GM19328 (cell line): ENCODE measurements at regions not wholly inside any gene's neighbourhood (a gene's known extent, or its start where the extent isn't known, plus 50 kb on each side); places are given as distances from the start of the nearest gene placed in this dataset.

Experiments
- ATAC-seq: cut with Tn5 transposase; IDR thresholded peaks from one replicate; pipeline ENCODE4 v1.9.1; 2021; ENCODE audit warnings: mild to moderate bottlenecking, moderate library complexity; ENCODE audit not compliant: unreplicated experiment

DNA sequence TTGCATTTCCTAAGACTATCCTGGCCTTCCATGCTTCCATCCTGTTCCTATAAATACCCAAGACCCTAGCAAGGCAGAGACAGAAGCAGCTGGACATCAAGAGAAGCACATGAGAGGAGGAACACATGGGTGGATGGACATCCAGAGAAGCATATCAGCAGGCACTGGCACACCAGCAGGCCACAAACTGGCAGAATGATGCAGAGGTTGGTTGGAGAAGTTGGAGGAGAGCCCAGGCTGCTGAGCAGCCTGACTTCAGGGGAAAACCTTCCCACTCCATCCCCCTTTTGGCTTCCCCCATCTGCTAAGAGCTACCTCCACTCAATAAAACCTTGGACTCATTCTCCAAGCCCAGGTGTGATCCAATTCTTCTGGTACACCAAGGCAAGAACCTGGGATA is 332.5 kb downstream of the FRK start:
- ATAC-seq = no peak

GRCh38 chr6:115721564-115721963 is 339.1 kb downstream of the FRK start:
- ATAC-seq = no peak

DNA sequence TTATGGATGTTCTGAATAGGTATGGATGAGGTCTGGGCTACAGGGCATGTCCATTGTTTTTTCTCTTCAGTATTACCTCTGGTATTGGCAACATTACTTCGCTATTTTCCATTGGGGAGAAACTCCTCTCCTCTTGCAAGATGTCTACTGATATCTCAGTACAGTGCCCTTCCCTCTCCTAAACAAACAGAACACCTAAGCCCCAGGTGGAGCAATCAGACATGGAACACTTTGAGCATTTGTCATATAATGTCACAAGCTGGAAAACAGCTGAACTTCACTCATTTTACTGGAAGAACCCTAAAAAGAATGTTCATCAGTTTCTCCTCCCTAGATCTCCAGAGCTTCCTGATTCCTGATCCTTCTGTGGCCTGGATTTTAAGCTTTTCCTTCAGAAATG is 339.8 kb downstream of the FRK start:
- no peak for ATAC-seq

DNA sequence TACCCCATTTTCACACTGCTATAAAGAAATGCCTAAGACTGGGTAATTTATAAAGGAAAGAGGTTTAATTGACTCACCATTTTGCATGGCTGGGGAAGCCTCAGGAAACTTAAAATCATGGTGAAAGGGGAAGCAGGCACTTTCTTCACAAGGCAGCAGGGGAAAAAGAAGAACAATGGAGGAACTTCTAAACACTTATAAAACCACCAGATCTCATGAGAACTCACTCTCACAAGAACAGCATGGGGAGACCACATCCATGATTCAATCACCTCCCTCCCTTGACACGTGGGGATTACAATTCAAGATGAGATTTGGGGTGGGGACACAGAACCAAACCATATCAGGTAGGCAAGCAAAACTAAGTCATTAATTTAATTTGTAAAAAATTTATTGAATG is 343.2 kb downstream of the FRK start:
- no peak for ATAC-seq

DNA sequence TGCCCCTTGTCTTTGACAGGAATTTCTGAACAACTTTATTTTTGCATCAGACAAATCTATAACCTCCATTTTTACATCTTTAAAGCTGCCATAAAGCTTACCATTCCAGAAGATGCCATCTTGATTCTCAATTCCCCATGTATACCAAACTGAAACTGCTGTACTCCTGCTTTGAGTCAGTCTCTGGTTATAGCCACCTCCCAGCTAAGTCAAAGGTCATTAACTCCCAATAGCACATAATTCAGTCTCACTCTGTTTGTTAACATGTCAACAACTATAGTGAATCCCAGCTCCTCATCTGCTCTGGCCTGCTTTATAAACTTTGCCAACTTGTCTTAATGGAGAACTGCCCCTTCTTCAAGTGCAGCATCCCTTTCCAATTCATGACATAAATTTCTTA is 343.6 kb downstream of the FRK start:
- peak; percentile 71 for ATAC-seq

DNA sequence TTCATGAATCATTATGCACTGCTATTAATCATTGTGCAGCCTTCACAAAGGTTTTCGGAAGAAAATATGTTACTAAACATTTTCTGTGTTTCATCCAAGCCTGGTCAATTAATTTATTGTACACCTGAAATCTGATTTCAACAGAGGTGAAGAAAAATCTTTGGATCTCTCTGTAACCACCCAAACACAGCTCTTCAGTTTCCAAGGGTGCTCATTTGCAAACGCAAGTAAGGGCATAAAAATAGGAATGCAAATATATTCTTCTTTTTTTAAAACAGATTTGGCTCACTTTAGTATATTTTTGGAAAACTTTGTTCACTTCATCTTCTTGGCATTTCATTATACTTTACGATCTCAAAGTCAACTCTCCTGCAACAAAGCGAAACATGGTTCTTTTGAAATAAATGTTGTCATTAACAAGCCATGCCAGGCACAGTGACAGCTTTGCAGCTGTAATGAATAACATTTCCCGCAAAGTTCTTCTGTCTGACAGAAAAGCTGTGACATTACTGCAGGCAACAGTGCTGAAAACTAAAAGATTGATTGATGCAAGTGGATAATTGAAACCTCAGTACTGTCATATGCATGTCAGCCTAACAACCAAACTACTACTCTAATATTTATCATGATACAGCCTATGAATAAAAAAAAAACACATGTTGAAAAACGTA is 348.3 kb downstream of the FRK start:
- no peak for ATAC-seq

- no peak for ATAC-seq
These were observed 351.8 kb downstream of the FRK start for GRCh38 chr6:115708850-115709249.

GRCh38 chr6:115706981-115707380 is 353.7 kb downstream of the FRK start:
- no peak for ATAC-seq

- no peak for ATAC-seq
These were observed 354.4 kb downstream of the FRK start for GRCh38 chr6:115706324-115706723.

DNA sequence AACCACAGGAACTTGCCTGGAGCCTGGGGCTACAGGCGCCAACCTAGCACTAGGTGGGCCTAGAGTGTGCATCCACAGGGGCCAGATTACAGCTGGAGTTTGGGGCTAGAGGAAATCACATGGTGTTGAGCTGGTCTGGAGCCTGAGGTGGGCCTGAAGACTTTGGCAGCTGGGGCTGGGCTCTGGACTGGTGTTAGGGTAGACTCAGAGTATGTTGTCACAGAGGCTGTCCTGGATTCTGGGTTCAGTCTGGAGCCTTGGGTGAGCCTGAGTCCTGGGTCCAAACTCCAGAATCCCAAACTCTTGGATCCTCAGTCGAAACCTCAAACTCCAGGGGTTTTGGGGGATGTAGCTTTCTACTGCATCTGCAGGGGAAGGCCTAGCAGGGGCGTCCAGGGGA is 356.7 kb downstream of the FRK start:
- no peak for ATAC-seq

DNA sequence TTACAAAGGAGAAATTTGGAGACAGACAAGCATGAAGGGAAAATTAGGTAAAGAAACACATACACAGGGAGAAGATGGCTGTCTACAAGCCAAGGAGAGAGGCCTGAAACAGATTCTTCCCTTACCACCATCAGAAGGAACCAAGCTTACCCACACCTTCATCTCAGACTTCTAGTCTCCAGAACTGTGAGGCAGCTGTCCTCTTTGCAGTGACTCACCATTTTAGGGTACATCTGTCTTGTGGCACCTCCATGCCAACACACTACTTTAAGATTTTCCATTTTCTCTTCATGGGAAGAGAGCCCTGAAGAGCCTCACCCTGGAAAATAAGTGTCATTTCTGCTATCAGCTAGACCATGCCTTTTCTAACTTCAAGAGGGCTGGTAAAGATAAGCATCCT is 369.3 kb downstream of the FRK start:
- no peak for ATAC-seq

- ATAC-seq = no peak
These were observed 369.8 kb downstream of the FRK start for GRCh38 chr6:115690854-115691253.

DNA sequence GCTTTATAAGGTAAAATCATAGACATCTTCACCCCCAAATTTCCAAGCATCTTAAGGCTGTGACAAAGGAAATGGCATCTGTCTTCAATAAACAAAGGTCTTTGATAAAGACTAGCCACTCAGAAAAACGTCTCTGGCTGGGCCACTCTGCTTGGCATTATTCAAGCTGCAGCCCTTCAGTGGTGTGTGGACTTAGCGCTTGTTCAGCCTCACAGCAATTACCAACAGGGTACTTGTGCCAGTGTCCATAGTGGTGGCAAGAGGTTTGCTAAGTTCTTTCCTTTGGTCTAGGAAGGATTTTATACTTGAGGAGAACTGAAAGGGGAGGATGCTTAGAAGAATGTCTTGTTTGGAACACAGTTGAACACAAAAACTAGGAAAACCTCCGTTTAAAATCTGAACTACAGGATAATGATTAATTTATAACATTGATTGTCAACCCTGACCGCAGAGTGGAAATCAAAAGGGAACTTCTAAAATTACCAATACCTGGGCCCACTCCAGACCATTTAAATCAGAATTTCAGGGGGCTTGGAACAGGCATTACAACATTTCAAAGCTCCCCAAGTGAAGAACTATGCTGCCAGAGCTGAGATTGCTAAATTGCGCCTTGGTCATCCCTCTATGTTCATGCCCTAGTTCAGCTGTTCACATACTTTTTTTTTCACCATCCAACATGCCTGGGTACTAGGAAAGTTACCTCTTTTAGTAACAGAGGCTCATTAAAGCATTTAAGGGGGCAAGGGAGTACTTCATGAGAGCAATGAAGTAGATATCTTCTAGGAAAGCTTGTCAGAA is 378.5 kb downstream of the FRK start:
- ATAC-seq = no peak

DNA sequence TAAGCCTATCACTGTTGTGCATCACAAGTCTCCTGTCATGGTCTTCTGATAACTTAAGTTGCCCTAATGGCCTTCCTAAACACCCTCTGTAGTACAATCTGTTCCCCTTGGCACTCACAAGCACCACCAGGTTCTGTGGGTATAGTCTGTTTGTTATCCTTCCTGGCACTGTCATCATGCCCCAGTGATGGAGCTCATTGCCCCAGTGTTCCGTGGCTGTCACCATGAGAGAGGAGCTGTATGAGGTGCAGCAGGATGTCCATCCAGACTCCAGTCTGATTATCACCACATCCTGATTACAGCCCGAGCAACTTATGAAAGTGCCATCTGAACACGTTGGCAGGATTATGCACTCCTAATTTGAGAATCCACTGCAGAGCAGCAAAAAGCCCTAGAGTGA is 380.1 kb downstream of the FRK start:
- no peak for ATAC-seq

DNA sequence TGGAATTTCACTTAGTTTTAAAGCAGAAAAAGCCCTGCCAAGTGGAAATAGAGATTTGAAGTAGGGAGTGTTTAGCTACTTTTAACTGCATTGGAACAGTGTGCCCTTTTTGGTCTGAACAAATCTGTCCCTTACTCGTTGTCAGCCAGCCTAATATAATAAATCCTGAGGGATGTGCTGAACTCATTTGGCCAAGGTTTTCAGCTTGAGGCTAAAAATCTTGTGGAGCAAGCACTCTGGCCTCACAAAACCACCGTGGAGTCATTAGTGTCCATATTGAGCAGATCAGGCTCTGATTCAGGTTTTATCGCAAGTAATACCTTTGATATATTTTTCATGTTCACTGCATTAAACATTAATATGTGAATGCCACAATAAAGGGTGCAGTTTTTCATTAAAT is 383.5 kb downstream of the FRK start:
- ATAC-seq = no peak

DNA sequence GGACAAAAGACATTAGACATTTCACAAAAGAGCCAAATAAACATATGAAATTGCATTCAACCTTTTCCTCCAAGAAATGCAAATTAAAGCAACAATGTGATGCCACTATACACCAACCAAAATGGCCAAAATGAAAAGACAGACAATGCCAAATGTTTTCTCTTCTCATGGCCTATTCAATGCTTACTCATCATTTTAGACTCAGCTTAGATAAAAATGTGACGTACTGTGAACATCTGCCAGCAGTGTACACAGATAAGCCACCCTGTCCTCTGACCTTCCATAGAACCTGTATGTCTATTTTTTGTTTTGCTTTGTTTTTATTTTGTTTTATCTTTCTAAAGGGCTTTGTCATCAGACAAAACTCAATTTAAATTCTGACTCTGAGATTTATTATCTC is 385.2 kb downstream of the FRK start:
- ATAC-seq = no peak

DNA sequence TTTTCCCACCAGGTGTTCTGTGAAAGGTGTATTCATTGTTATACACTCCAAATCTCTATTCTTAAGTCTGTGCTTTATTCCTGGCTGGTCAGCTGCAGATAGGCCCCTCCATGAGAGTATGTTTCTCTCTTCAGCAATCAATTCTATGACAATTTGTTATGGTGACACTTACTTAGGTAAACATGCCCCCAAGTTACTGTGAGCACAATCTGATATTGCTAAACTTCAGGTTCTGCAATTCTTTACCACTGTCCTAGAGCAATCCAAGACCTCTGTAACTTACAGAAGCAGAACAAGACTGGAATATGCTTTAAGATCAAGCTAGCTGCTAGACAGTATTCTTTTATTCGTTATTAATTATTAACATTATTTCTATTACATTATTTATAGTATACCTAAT is 391.9 kb downstream of the FRK start:
- no peak for ATAC-seq

DNA sequence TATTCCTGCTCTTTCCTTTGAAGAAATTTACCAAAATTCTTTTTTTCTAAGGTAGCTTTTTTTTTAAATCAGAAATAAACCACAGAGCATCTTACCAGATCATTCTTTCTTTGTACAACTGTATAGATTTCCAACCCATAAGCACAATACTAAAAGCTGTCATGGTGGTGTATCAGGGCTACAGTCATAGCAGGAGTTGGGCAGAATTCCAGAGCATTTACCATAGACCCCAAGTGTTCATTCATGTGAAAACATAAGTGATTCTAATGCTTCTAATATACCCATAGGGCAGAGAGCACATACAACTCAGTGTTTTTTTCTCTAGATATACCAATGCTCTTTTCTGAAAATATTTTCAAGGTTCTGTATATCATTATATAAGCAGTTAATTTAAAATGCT is 392.5 kb downstream of the FRK start:
- no peak for ATAC-seq

- ATAC-seq = no peak
These were observed 393.1 kb downstream of the FRK start for GRCh38 chr6:115667478-115668026.

- ATAC-seq = no peak
These were observed 393.7 kb downstream of the FRK start for GRCh38 chr6:115666997-115667396.

DNA sequence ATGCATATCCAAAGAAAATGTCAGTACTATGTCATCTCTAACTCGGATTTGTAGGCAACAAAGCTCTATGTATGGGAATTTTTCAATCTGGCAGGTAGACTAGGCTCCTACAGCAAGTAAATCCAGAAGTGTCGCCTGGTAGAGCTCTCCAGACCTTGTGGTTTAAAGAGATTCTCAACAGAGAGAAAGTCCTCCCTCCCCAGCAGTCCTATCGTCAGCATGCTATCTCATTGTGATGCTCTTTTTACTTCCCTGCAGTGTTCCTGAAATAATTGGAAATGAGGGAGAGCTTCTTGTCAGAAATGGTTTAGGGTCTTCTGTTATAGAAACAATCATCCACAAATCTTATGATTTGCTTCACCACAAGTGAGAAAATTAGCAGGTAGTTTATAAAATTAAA is 395.4 kb downstream of the FRK start:
- ATAC-seq = no peak

- ATAC-seq = no peak
These were observed 397.0 kb downstream of the FRK start for GRCh38 chr6:115663681-115664080.
